Panc1 (cell line): ENCODE measurements at regions not wholly inside any gene's neighbourhood (a gene's known extent, or its start where the extent isn't known, plus 50 kb on each side); places are given as distances from the start of the nearest gene placed in this dataset.

ENCODE experiments used
- ATAC-seq: fragments of 200-7000 bp; cut with Tn5 transposase; 2 replicates; pipeline ENCODE4 v1.9.1; 2020; ENCODE audit warnings: mild to moderate bottlenecking, moderate library complexity
- BruUV-seq: library from RNA; stranded (reverse); fragments of 400-500 nt; replicated peaks from 2 replicates; lab custom pipeline; 2021; lab: Mats Ljungman, UMichigan
- CTCF ChIA-PET: fragments of 300-600 bp; sonication (Branson Sonifier 250); formaldehyde crosslinking; loops from one replicate; lab custom pipeline; 2022; ENCODE audit warnings: antibody characterized with exemption; lab: Charles Lee
- POLR2A ChIA-PET: fragments of 300-600 bp; sonication (Branson Sonifier 250); formaldehyde crosslinking; loops from one replicate; lab custom pipeline; 2022; ENCODE audit warnings: antibody characterized with exemption; lab: Charles Lee
- DNase-seq: peaks from one replicate; pipeline ENCODE4 v3.0.0-alpha.2; 2010; ENCODE audit warnings: low read depth, low spot score
- H3K27ac ChIP-seq: 2 replicates; pipeline ENCODE4 v1.5.1; 2011; ENCODE audit warnings: mild to moderate bottlenecking, low read length, inconsistent platforms
- H3K27me3 ChIP-seq: fragments of 200-500 bp; sonication (Bioruptor generic); 2 replicates; pipeline ENCODE4 v1.6.0; 2014; ENCODE audit warnings: low read length, inconsistent platforms; ENCODE audit not compliant: control insufficient read depth, insufficient read depth
- H3K36me3 ChIP-seq: fragments of 200-500 bp; sonication (Bioruptor generic); 2 replicates; pipeline ENCODE4 v1.5.1; 2014; ENCODE audit warnings: inconsistent platforms, mild to moderate bottlenecking, low read length, moderate library complexity; ENCODE audit not compliant: control insufficient read depth, insufficient read depth
- H3K4me1 ChIP-seq: 2 replicates; pipeline ENCODE4 v1.5.1; 2011; ENCODE audit warnings: inconsistent platforms, mild to moderate bottlenecking, low read length, moderate library complexity; ENCODE audit not compliant: control insufficient read depth, insufficient read depth
- H3K4me3 ChIP-seq, 2 experiments: 2 replicates each; pipeline ENCODE4 v1.5.1; 2011 to 2012; ENCODE audit warnings: low read depth in 2 of 2, low read length in 2 of 2, mild to moderate bottlenecking in 2 of 2, inconsistent platforms in 1 of 2, moderate library complexity in 1 of 2
- H3K9me3 ChIP-seq: fragments of 200-500 bp; sonication (Bioruptor generic); 2 replicates; pipeline ENCODE4 v1.5.1; 2014; ENCODE audit warnings: low read depth, mild to moderate bottlenecking, inconsistent platforms, low read length, moderate library complexity; ENCODE audit not compliant: control insufficient read depth, insufficient read depth
- CTCF ChIP-seq: fragments of 450-650 bp; IDR thresholded peaks from 2 replicates; pipeline ENCODE4 v1.5.1; 2017; ENCODE audit warnings: mild to moderate bottlenecking
- POLR2AphosphoS5 ChIP-seq: IDR thresholded peaks from 2 replicates; pipeline ENCODE4 v1.6.1; 2012; ENCODE audit warnings: mild to moderate bottlenecking, low read depth, low read length, moderate library complexity
- REST ChIP-seq, 2 experiments: IDR thresholded peaks; 2 replicates each; pipeline ENCODE4 v1.6.1; 2011 to 2012; ENCODE audit warnings: low read depth in 2 of 2, control low read depth in 1 of 2, low read length in 1 of 2, mild to moderate bottlenecking in 1 of 2, moderate library complexity in 1 of 2; ENCODE audit not compliant: insufficient read depth in 1 of 2
- SIN3A ChIP-seq: IDR thresholded peaks from 2 replicates; pipeline ENCODE4 v1.6.1; 2012; ENCODE audit warnings: low read depth, mild to moderate bottlenecking, low read length, moderate library complexity, borderline replicate concordance; ENCODE audit not compliant: insufficient read depth
- TCF7L2 ChIP-seq: IDR thresholded peaks from 2 replicates; pipeline ENCODE4 v1.6.1; 2011; ENCODE audit warnings: mild to moderate bottlenecking, low read depth, low read length, inconsistent platforms
- in situ Hi-C: cut with HindIII; loops from 2 replicates; pipeline ENCODE4 v1.10.0; 2016; ENCODE audit warnings: low sequenced_read_pairs, low pct_unique_long_range_greater_than_20kb
- intact Hi-C: fragments of 100-400 bp; cut with micrococcal nuclease; formaldehyde crosslinking; loops from one replicate; pipeline ENCODE4 v1.10.0; 2022; ENCODE audit not compliant: unreplicated experiment

GRCh38 chr12:125645724-125646123 is 580.5 kb downstream of the AACS start:
- DNase-seq (no peak), ATAC-seq (no peak)
- no peaks in the 10 kb centered on the region for H3K4me1 ChIP-seq
- H3K4me3 ChIP-seq = no peak overlapping the region
- POLR2A ChIA-PET = no interaction called here
- intact Hi-C loops = no loop called here
- CTCF ChIA-PET = no interaction called here
- in situ Hi-C loops = no loop called here
- BruUV-seq = no TSS peak
- H3K9me3 ChIP-seq = no peaks in the 10 kb centered on the region
- H3K27ac ChIP-seq = no peak overlapping the region
- no peaks in the 10 kb centered on the region; the same call in 1 of the 2 replicates for H3K27me3 ChIP-seq
- H3K36me3 ChIP-seq = no peaks in the 10 kb centered on the region
- TF ChIP-seq REST (IDR thresholded peaks at IDR 0.05; ENCODE audit: insufficient read depth in 1 of 2, low read depth in 2 of 2, low read length in 1 of 2) = no peak
- no peak for TF ChIP-seq POLR2AphosphoS5
- TF ChIP-seq TCF7L2 = no peak
- no peak for TF ChIP-seq CTCF
- TF ChIP-seq SIN3A = no peak

- ATAC-seq = no peak
- Histone ChIP-seq H3K4me1 (no peaks in the 10 kb centered on the region), H3K36me3 (no peaks in the 10 kb centered on the region), H3K27ac (no peak overlapping the region), H3K4me3 (no peak overlapping the region), H3K27me3 (no peaks in the 10 kb centered on the region), H3K9me3 (no peaks in the 10 kb centered on the region)
- BruUV-seq = no TSS peak
- intact Hi-C loops = no loop called here
- DNase-seq = no peak
- in situ Hi-C loops = no loop called here
- ChIA-PET POLR2A (no interaction called here), CTCF (no interaction called here)
- TF ChIP-seq REST (IDR thresholded peaks at IDR 0.05; ENCODE audit: insufficient read depth in 1 of 2, low read depth in 2 of 2, low read length in 1 of 2) (no peak), POLR2AphosphoS5 (no peak), SIN3A (no peak), CTCF (no peak), TCF7L2 (no peak)
Observed at GRCh38 chr12:125650587-125650986, 585.4 kb downstream of the AACS start.
